Effector CD4-positive, alpha-beta T cell (primary cell): ENCODE measurements at regions not wholly inside any gene's neighbourhood (a gene's known extent, or its start where the extent isn't known, plus 50 kb on each side); places are given as distances from the start of the nearest gene placed in this dataset.

Experiments used
- DNase-seq: peaks from one replicate; pipeline ENCODE4 v3.0.0-alpha.2; 2020

GRCh38 chr6:169899481-169900145, 148.2 kb downstream of the ERMARD start:
- no peak for DNase-seq

- no peak for DNase-seq
Measured at GRCh38 chr6:169898788-169899480, 147.5 kb downstream of the ERMARD start.

GRCh38 chr6:169897601-169898358, 146.4 kb downstream of the ERMARD start:
- no peak for DNase-seq

- no peak for DNase-seq
Measured at GRCh38 chr6:169896826-169897456, 145.5 kb downstream of the ERMARD start.

GRCh38 chr6:169895926-169896761, 144.7 kb downstream of the ERMARD start:
- no peak for DNase-seq

GRCh38 chr6:169895000-169895759, 143.8 kb downstream of the ERMARD start:
- no peak for DNase-seq

- DNase-seq = no peak
Measured at GRCh38 chr6:169894377-169894960, 143.0 kb downstream of the ERMARD start.

- no peak for DNase-seq
Measured at GRCh38 chr6:169893624-169894023, 142.2 kb downstream of the ERMARD start.

- no peak for DNase-seq
Measured at GRCh38 chr6:169891846-169892245, 140.4 kb downstream of the ERMARD start.

- no peak for DNase-seq
Measured at GRCh38 chr6:169891421-169891820, 140.0 kb downstream of the ERMARD start.

GRCh38 chr6:169890901-169891300, 139.5 kb downstream of the ERMARD start:
- DNase-seq = no peak

- DNase-seq = no peak
Measured at GRCh38 chr6:169890049-169890448, 138.6 kb downstream of the ERMARD start.

- DNase-seq = no peak
Measured at GRCh38 chr6:169887529-169888140, 136.2 kb downstream of the ERMARD start.

GRCh38 chr6:169886631-169887227, 135.3 kb downstream of the ERMARD start:
- no peak for DNase-seq

- DNase-seq = no peak
Measured at GRCh38 chr6:169885831-169886230, 134.4 kb downstream of the ERMARD start.

- DNase-seq = no peak
Measured at GRCh38 chr6:169885131-169885530, 133.7 kb downstream of the ERMARD start.

GRCh38 chr6:169884158-169884557, 132.7 kb downstream of the ERMARD start:
- DNase-seq = no peak

GRCh38 chr6:169883316-169883715, 131.9 kb downstream of the ERMARD start:
- no peak for DNase-seq

- DNase-seq = no peak
Measured at GRCh38 chr6:169881976-169882375, 130.6 kb downstream of the ERMARD start.

GRCh38 chr6:169881398-169881797, 130.0 kb downstream of the ERMARD start:
- no peak for DNase-seq
